IPS-15b (cell line): ENCODE measurements at regions not wholly inside any gene's neighbourhood (a gene's known extent, or its start where the extent isn't known, plus 50 kb on each side); places are given as distances from the start of the nearest gene placed in this dataset.

Experiments
- H3K27me3 ChIP-seq: one replicate; pipeline ENCODE4 v1.6.1; 2013; ENCODE audit warnings: low read length; ENCODE audit not compliant: control insufficient read depth, insufficient read depth
- H3K36me3 ChIP-seq: one replicate; pipeline ENCODE4 v1.6.1; 2013; ENCODE audit warnings: low read length; ENCODE audit not compliant: control insufficient read depth, insufficient read depth
- H3K4me1 ChIP-seq: one replicate; pipeline ENCODE4 v1.6.1; 2013; ENCODE audit warnings: mild to moderate bottlenecking, low read length; ENCODE audit not compliant: control insufficient read depth, insufficient read depth
- H3K4me3 ChIP-seq: one replicate; pipeline ENCODE4 v1.5.1; 2013; ENCODE audit warnings: low read depth, low read length
- H3K9ac ChIP-seq: one replicate; pipeline ENCODE4 v1.6.1; 2013; ENCODE audit warnings: low read depth, mild to moderate bottlenecking, low read length
- H3K9me3 ChIP-seq: one replicate; pipeline ENCODE4 v1.6.1; 2013; ENCODE audit warnings: mild to moderate bottlenecking, low read length; ENCODE audit not compliant: control insufficient read depth, insufficient read depth

DNA sequence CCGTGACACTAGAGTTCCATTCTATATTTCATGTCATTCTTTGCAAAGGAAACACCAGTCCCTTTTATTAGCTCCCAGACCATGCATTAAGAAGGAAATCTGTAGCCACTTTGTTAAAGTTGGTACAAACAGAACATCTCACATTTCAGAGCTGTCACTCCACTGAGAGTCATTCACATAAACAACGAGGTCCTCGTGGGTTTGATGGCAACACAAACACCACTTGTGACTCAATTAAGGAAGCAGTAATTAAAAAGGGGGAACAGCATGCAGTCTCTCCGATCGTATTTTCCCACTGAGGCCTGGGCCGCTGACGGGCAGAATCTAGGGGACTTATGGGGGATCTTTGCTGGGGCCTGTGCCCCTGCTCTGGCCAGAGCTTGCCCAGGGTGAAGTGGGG is 94.2 kb upstream of the ZNF618 start:
- H3K4me1 ChIP-seq: no peaks in the 10 kb centered on the region
- no peak overlapping the region for H3K9ac ChIP-seq
- H3K9me3 ChIP-seq: no peaks in the 10 kb centered on the region
- H3K36me3 ChIP-seq: no peaks in the 10 kb centered on the region
- peaks cover 5% of the 10 kb centered on the region for H3K27me3 ChIP-seq
- H3K4me3 ChIP-seq: no peak overlapping the region

DNA sequence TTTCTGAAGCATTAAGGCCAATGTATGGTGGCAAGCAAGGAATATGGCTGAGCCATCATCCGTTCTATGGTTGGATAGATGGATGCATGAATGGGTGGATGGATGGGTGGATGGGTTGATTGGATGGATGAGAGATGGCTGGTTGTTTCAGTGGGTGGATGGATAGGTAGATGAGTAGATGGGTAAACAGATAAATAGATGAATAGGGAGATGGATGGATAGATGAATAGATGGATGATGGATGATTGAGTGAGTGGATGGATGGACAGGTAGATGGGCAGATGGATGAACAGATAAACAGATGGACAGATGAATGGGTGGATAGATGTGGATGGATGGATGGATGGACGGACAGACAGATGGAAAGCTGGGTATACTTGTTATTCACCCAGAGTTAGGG is 92.6 kb upstream of the ZNF618 start:
- H3K4me1 ChIP-seq: peaks cover 5% of the 10 kb centered on the region
- H3K4me3 ChIP-seq: no peak overlapping the region
- no peaks in the 10 kb centered on the region for H3K9me3 ChIP-seq
- no peaks in the 10 kb centered on the region for H3K36me3 ChIP-seq
- H3K27me3 ChIP-seq: peaks cover 5% of the 10 kb centered on the region
- H3K9ac ChIP-seq: no peak overlapping the region

GRCh38 chr9:113785334-113785733 is 90.8 kb upstream of the ZNF618 start:
- Histone ChIP-seq H3K36me3 (no peaks in the 10 kb centered on the region), H3K9me3 (no peaks in the 10 kb centered on the region), H3K27me3 (peaks cover 5% of the 10 kb centered on the region), H3K4me1 (peaks cover 8% of the 10 kb centered on the region), H3K4me3 (no peak overlapping the region), H3K9ac (no peak overlapping the region)

DNA sequence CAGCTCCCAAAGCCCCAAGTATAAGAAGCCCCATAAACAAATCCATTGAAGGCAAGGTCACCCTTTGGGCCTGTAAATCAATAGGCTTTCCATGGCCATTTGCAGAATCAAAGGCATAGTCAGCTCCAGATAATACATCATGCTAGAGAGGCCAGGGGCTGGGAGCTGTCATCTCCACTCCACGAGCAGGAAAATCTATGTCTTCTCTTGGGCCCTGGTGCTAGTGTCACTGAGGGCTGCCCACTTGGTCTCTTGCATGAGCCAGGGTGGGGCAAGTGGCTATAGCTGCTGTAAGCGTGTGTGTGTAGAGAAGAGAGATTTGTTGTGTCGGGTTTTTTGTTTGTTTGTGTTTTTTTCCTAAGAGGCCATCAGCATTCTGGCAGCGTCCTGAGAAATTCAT is 90.0 kb upstream of the ZNF618 start:
- Histone ChIP-seq H3K36me3 (no peaks in the 10 kb centered on the region), H3K4me3 (no peak overlapping the region), H3K9me3 (no peaks in the 10 kb centered on the region), H3K9ac (no peak overlapping the region), H3K27me3 (peaks cover 5% of the 10 kb centered on the region), H3K4me1 (peaks cover 8% of the 10 kb centered on the region)

DNA sequence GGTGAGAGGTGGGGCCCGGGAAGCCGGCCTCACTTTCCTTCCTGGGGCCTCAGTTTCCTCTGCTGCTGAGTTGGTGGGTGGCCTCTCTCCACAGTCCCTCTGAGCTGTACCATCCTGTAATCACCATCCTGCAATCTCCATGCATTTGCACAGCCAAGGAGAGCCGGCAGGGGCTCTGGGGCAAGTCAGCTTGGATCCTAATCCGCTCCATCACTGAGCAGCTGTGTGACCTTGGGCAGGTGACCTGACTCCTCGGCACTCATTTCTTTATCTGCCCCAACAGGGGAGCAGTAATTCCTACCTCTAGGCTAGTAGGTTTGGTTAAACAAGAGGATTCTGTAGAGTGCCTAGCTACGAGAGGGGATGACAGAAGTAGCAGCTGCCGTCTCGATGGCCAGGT is 88.2 kb upstream of the ZNF618 start:
- Histone ChIP-seq H3K36me3 (no peaks in the 10 kb centered on the region), H3K4me3 (no peak overlapping the region), H3K4me1 (peaks cover 8% of the 10 kb centered on the region), H3K27me3 (no peaks in the 10 kb centered on the region), H3K9ac (no peak overlapping the region), H3K9me3 (no peaks in the 10 kb centered on the region)

DNA sequence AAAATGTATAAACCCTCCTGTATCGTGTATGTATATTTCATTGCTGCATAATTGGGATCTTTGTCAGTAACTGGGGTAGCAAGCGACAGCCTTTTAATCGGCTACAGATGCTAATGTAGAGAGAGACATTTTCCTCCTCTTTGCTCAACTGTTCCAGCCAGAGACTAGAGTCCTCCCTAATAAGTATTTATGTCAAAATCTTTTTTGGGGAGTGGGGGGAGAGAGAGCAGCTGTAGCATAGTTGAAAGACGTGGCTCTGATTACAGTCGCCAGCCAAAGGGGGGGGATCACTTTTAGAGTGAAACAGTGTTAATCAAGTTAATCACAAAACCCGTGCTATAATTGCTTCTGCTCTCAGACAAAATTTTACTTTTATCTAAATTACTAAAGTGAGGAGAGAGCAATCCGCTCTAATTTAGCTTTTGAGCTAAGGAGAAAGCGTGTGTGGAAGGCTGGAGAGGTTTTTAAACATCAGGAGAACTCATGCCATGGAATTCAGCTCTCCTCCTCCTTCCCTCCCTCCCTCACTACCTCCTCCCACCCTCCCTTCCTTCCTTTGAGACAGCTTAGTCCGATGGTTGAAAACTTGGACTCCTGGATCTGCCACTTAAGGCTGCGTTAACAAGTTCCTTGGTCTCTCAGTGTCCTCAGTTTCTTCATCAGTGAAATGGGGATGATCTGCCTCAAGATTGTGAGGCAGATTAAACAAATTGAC is 87.3 kb upstream of the ZNF618 start:
- Histone ChIP-seq H3K9ac (no peak overlapping the region), H3K4me1 (peaks cover 8% of the 10 kb centered on the region), H3K9me3 (no peaks in the 10 kb centered on the region), H3K36me3 (no peaks in the 10 kb centered on the region), H3K4me3 (no peak overlapping the region), H3K27me3 (no peaks in the 10 kb centered on the region)

GRCh38 chr9:113790093-113790492 is 86.0 kb upstream of the ZNF618 start:
- Histone ChIP-seq H3K27me3 (no peaks in the 10 kb centered on the region), H3K4me3 (no peak overlapping the region), H3K9me3 (no peaks in the 10 kb centered on the region), H3K36me3 (no peaks in the 10 kb centered on the region), H3K9ac (no peak overlapping the region), H3K4me1 (peaks cover 8% of the 10 kb centered on the region)

GRCh38 chr9:113793558-113793957 is 82.6 kb upstream of the ZNF618 start:
- H3K9me3 ChIP-seq: no peaks in the 10 kb centered on the region
- no peak overlapping the region for H3K9ac ChIP-seq
- H3K4me3 ChIP-seq: no peak overlapping the region
- H3K36me3 ChIP-seq: no peaks in the 10 kb centered on the region
- no peaks in the 10 kb centered on the region for H3K27me3 ChIP-seq
- peaks cover 2% of the 10 kb centered on the region for H3K4me1 ChIP-seq

DNA sequence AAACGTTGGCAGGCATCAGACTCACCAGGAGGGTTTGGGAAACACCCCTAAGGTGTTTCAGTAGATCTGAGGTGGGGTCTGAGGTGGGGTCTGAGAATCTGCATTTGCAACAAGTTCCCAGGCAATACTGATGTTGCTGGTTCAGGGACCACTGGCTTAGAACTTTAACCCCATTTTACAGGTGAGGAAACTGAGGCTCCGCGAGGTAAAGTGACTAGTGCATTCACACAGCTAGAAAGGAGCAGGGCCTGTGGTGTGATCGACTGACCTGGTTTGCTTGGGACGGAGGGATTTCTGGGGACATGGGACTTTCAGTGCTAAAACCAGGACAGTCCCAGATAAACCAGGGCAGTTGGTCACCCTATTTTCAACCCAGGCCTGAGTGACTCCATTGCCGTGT is 81.4 kb upstream of the ZNF618 start:
- Histone ChIP-seq H3K9ac (no peak overlapping the region), H3K4me1 (no peaks in the 10 kb centered on the region), H3K36me3 (no peaks in the 10 kb centered on the region), H3K27me3 (no peaks in the 10 kb centered on the region), H3K9me3 (no peaks in the 10 kb centered on the region), H3K4me3 (no peak overlapping the region)

- no peaks in the 10 kb centered on the region for H3K4me1 ChIP-seq
- no peaks in the 10 kb centered on the region for H3K9me3 ChIP-seq
- H3K9ac ChIP-seq: no peak overlapping the region
- no peak overlapping the region for H3K4me3 ChIP-seq
- H3K27me3 ChIP-seq: no peaks in the 10 kb centered on the region
- no peaks in the 10 kb centered on the region for H3K36me3 ChIP-seq
Observed at GRCh38 chr9:113795811-113796392, 80.2 kb upstream of the ZNF618 start.

DNA sequence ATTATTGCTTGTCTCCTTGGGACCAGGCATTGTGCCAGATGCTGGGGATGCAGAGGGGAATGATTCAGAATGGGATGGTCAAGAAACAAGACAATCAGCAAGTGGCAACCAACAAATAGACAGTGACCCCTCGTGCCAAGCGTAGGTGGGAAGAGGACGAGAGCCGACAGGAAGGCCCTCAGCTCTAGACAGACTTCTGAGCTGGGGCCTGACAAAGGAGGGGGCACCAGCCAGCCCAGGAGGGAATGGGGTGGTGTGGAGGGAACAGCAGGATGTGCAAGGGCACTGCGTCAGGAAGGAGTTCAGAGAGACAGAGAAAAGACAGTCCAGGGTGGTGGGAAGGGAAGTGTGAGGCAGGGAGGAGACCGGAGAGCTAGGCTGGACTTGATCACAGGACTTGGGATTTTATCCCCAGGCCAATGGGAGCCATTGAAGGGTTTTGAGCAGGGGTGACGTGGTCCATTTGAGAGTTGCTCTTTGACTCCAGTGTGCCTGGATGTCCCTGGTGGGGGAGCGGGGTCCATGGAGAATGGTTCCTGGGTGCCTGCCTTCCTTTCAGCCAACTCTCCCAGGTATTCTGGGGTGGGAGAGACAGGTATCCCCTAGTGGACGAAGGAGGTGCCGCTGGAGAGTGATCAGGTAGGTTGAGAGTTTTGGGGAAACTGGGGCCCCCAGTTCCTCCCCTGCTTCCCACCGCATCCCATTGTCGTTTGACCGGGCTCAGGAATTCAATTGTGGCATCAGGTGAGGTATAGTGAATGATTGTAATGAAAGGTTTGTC is 79.3 kb upstream of the ZNF618 start:
- Histone ChIP-seq H3K27me3 (no peaks in the 10 kb centered on the region), H3K9me3 (no peaks in the 10 kb centered on the region), H3K4me1 (no peaks in the 10 kb centered on the region), H3K4me3 (no peak overlapping the region), H3K36me3 (no peaks in the 10 kb centered on the region), H3K9ac (no peak overlapping the region)
